DMS79 (cell line): ENCODE measurements at regions not wholly inside any gene's neighbourhood (a gene's known extent, or its start where the extent isn't known, plus 50 kb on each side); places are given as distances from the start of the nearest gene placed in this dataset.

Experiments used
- DNase-seq: peaks from one replicate; lab custom pipeline; 2025; lab: John Stamatoyannopoulos, UW

DNA sequence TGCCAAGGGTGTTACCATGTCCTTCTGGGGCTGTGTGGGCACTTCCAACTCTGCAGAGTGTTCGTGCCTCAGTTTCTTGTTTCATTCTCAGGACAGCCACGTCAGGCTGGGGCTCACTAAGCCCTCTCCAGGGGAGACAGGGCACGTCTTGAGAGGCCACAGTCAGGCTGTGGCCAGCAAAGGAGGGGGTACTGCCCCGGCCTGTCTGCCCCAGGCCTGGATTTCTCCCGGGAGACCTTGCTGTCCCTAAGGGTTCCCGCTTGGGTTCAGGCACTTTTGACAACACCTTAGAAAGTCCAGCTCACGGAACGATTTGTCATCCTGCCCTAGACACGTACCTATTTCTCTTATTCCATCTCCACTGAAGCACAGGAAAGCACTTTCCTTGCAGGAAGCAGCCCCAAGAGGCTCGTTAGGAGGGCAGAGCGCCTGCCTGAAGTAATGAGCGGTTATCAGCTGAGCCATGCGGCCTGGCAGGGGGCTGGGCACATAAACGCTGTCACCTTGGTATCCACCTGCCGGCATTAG, 290.4 kb upstream of the RTL1 start:
- peak; percentile 91 for DNase-seq

DNA sequence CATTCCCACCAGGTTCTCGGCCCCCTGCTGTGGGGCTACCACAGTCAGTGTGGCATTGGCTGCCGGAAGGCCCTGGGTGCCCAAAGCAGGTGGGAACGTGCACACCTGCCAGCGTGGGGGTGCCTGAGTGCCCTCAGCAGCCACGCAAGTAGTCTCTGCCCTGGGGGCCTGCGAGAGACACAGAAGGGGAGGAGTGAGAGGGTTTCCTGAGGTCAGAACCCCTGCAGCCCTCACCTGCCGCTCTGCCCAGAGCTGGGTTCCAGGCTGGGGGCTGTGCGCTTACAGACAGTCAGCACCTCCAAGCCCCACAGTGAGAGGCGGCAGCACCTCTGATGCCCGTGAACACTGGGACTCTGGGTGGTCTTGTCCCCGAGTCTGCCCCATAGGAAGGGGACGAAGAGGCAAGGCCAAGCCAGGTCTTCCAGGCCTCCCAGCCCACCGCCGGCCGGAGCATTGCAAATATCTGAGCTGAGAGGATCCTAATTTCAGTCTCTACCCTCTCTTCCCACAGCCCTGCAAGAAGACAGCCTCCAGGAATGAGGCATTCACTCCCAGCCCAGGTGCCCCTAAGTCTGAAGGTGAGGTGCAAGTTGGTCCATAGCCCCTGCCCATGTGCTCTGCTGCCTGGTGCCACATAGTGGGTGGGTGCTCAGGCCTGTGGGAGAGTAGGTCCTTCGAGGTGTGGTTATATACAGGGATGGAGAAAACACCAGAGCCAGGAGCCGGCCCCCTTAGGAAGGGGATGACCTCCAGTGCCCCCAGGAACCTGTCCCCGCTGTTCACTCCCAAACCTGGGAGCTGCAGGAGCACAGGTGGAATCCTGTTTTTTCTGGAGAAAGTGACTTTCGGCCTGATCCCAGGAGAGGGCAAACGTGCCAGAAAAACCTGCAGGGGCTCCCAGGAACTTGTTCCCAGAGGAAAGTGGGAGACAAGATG, 291.1 kb upstream of the RTL1 start:
- no peak for DNase-seq

DNA sequence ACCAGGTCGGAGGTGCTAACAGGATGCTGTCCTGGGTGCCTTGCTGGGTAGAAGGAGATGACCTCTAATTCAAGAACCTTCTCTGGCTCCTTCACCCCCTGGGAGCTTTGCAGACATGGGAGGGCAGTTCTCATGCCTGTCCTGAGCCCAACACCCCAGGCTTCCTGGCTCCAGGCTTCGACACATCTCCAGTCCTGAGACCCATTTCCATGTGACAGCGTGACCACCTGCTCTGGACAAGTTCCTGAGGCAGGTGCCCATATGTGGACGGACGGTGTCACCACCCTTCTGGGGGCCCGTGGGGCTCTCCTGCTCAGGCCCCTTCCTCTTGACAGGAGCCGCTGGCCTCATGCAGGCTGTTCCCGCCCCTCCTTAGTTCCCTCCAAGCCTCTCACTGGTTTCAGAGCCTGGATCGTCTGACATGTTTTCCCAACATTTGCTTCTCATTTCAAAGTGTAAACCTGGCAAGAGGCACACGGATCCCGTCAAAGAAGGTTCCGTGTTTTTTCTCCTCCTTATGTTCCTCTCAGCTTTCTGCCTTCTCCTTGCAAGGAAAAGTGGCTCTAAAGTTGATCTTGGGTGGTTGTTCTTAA, 291.9 kb upstream of the RTL1 start:
- DNase-seq, result no peak

DNA sequence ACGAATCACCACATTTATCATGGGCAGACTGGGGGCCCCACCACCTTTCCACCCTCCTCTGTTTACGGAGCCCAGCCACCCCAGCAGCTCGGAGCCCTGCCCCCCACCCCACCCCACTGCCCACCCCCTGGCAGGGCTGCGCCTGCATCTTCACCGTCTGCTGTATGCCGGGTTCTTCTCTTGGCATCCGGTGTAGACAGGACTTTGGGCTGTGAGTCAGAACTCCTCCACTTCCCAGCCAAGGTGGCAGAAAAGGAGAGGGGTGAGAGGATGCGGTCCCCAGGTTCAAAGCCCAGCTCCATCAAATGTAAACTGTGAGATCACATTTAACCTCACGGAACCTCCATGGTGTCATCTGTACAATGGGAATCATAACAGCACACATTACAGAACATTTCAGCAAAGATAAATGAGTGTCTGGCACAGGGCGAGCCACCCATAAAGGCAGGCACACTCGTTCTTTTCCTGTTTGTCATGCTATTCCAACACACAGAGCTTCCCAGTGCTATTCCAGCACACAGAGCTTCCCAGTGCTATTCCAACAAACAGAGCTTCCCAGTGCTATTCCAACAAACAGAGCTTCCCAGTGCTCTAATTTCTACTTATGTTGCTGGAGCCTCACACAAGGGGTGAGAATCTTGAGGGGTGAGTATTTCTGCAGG, 292.7 kb upstream of the RTL1 start:
- no peak for DNase-seq

DNA sequence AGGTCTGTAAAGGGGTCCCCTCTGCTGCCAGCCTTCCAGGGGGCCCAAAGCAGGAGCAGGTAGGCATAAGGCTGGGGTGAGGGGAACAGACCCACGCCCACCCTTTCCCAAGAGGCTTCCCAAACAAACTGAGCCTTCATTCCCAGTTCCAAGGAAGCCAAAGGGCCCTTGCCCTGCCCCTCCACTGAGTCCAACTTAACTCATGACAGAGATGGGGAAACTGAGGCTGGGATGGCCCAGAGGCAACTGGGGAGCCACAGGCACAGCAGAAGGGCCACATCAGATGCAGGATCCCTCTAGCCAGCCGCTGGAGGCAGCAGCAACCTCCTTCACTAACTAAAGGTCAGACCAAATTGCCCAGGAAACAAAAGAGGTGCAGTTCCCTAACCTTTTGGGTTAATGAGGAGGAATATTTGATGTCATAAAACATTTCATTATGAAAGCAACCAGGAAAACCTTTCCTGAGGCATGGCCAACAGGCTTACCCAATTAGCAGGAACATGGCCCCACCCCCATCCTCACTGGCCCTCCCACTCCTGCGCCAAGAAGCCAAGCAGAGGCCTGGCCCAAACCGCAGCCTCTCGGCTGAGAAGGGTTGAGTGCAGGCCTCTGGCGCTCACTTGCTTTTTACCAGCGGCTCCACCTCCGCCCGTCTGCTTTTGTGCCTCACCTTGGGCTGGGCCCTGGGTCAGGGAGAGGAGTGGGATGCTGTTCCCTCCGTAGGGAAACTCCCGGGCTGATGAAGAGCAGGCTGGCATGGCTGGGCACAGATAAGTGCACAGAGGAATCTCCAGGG, 293.5 kb upstream of the RTL1 start:
- DNase-seq, result no peak

DNA sequence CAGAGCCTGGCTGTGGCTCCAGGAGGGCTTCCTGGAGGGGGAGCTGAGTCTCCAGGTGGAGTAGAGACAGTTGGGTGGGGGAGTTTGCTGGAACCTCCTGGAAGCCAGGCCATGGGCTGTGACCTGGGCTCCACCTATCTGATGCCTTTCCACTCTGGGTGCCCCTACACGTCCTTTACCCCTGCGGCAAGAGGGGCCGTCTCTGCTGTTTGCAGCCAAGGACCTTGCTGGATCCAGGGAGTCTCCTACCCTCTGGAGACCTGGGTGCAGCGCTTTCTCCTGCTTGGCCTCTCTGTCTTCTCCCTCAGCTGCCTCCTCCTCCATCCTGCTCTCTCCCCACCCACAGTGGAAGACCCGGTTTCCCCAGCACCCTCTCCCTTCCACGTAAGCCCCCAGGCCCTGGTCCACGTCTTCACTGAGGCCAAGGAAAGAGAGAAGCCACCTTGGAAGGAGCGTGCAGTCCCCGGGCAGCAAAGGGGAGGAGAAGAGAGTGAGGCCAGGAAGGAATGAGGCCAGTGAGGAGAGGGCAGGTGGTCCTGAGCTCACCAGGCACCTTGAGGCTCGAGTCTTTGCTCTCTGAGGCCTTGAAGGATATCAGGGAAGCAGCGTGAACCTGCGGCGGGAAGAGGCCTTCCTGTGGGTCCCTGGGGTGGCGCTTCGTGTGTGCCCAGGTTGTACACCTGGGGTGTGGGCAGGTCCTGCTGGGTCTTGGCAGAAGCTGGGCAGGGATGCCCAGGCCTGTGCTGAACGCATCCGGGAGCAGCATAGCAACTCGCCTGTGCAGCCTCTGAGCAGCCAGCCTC, 294.3 kb upstream of the RTL1 start:
- DNase-seq, result no peak

DNA sequence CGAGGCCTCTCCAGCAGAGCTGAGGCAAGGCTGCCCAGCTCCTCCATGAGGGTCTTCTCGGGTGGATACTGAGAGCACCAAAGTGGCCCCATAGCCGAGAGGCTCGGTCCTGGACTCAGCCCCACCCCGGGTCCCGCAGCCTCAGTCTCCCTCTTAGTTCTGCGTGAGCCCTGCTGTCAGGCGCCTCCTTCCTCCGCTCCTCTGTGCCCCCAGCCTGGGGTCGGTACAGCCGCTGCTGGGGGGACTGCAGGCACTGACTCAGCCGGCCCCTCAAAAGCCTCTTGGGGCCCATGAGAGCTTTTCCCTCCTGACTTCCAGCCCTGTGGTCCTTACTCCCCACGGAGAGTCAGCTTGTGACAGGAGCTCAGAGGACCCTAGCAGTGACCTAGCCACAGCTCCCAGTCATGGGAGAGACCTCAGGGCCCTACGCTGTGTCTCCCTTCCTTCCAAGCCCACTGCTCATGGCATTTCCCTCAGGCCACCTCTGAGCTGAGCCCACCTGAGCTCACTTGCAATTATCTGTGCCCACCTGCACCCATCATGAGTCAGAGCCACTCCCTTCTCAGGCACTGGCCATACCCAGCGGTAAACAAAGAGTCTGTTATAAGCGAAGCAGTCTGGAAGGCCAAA, 295.0 kb upstream of the RTL1 start:
- DNase-seq, result no peak

DNA sequence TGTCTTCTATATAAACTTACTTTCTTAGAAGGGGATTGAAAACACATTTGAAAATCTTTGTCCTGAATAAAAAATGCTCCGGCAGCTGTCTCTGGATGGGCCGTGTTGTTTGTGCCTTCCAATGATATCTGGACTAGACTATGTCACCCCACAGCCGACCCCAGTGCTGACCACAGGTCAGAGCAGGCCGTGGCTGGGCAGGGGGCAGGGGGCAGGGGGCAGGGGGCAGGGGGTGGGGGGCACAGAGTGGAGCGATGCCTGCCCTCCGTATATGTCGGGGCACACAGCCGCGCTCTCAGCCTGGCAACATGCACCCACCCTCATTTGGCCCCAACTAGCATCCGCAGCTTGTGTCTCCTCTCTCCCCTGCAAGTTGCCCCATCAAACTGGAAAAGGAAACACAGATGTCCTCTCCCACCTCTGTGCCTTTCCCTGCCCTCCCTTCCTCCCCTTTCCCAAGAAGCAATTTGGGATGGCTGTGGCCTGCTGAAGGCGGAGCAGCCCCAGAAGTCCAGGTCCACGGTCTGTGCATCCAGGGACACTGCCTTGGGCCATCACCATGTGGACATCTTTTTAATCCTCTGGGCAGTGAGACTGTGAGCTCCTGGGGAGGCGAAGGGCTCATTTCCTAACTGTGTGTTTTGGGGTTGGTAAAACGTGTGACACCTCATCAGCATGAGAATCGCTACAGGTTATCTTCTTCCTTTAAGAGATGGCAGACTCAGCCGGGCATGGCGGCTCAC, 295.7 kb upstream of the RTL1 start:
- no peak for DNase-seq

DNA sequence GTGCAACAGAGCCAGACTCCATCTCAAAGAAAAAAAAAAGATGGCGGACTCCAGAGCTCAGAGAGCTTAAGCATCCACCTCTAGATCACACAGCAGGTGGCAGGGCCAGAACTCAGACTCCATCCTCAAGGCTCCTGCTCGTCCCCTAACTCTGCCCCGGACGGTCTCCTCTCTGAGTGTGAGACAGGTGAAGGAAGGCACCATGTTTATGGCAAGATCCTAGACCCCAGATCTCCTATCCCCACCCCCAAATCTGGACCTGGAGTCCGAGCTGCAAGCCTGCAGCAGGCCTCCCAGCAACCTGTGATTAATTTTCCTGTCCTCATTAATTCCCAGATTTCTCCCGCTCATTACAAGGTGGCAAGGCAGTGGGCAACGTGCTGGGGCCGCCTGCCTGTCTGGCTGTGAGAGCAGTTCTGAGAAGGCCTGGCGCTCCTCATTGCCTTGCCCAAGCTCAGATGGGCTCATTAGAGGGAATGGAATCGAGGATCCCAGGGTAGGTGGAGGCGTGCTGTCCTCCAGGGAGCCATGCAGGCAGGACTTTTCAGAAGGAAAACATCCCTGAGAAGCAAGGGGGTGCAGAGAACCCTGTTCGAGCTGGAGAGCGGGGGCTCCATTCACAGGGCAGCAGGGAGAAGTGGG, 296.6 kb upstream of the RTL1 start:
- DNase-seq, result no peak

DNA sequence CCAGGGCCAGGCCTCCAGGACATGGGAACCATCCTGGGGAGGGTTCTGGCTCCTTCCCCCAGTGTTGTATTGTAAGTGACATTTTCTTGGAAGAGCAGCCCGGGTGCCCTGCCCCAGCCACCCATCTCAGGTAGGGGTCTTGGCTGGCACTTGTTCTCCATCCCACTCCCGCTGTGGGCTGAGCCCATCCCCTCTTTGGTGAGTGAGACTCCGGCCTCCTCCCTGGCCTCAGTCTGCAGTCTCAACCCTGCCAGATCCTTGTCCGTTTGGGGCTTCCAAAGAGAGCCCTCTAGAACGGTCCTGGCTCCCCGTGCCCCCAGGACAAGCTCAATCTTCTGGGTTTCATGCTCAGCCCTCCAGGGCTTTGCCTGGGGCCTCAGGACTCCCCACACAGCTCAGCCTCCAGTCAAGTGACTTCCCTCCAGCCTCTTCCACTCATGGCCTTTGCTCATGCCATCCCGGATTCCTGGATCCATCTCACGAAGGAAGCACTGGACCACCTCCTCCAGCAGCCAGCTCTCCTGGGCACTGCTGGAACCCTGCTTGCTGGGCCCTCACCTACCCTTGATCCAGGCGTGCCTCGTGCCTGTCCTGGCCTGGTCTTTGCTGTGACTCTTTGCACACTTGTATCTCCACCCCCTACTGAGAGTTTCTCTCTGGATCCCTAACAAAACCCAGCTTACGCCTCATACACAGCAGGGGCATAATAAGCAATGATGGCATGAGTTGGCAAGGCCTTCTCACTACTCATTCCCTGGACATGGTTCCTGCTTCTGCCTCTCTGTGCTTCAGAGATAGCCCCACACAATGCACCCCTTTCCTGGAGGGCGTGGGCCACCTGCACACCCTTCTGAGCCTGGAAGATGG, 297.4 kb upstream of the RTL1 start:
- no peak for DNase-seq

DNA sequence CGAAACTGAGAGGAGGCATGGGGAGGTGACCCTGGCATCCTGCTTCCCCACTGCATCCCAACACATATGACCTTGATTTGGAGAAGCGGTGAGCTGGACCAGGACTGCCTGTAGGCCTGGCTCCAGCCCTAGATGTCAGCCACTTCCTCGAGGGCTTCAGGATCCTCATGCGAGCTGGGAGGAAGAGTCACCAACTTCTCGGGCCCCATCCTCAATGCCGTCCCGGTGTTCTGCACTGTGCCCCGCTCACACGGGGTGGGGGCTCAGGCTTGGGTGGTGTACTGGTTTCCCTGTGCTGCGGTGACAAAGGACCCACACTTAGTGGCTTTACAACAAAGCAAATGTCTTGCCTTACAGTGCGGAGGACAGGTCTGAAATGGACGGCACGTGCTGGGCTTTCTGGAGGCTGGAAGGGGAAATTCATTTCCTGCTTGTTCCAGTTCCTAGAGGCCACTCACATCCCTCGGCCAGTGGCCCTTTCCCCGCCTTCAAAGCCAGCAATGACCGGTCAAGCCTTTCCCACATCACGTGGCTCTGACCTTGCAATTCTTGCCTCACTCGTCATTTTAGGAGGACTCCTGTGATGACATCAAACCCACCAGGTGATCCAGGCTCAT, 298.1 kb upstream of the RTL1 start:
- no peak for DNase-seq

DNA sequence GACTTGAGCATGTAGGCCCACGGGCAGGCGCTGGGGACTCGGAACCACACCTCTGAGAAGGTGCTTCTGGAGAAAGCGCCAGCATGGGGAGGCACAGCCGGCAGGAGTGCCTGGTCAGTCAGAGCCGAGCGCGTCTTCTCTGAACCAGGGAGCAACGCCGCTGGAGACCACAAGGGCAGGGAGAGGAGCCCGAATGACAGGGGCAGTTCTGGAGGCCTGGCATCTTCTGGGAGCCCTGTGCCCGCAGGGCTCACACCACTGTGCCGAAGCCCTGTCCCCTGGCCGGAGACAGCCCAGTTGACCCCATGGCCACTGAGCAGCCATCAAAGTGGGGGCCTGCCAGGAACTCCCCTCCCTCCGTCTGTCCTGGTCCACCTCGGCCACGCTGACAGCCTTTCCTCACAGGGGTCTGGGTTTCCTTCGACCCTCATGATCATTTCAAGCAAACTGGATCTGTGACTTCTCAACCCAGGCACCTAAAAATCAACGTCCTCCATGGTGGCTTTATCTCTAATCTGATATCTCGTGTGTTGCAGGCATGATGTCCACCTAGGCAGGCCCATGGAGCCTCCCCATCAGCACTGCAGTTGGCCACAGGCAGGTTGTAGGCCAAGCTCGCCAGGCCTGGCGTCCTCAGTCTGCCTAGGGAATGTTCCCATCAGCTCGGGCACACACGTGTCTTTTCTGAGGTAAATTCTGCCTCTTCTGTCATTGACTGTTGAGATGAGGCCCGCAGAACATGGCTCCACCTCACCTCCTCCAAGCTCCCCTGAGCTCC, 299.3 kb upstream of the RTL1 start:
- no peak for DNase-seq

DNA sequence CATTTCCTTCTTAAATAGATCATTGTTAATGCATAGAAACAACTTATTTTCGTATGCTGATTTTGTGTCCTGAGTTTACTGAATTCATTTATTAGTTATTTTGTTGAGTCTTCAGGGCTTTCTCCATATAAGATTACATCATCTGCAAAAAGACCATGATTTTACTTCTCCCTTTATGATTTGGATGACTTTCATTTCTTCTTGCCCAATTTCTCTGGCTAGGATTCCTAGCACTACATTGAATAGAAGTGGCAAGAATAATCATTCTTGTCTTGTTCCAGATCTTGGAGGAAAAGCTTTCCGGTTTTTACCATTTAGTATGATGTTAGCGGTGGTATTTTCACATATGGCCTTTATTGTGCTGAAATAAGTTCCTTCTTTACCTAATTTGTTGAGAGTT, 303.0 kb upstream of the RTL1 start:
- no peak for DNase-seq

DNA sequence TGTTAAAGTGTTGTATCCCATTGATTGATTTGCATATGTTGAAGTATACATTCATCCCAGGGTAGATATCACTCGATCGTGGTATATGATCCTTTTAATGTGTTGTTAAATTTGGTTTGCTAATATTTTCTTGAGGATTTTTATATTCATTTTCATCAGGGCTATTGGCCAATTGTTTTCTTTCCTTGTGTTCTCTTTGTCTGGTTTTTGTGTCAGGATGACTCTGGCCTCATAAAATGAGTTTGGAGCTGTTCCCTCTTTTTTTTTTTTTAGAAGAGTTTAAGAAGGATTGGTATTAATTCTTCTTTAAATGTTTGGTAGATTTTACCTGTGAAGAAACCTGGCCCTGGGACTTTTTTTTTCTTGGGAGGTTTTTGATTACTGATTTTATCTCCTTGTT, 303.5 kb upstream of the RTL1 start:
- DNase-seq, result no peak

DNA sequence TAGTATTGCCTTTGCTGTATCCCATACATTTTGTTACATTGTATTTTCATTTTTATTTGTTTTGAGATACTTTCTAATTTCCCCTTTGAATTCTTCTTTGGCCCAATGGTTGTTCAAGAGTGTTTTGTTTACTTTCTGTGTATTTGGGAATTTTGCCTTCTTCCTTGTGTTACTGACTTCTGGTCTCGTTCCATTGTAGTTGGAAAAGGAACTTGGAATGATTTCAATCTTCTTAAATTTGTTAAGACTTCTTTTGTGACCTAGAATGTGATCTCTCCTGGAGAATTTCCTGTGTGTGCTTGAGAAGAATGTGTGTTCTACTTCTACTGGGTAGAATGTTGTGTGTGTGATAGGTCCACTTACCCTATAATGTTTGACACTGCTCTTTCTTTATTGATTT, 304.4 kb upstream of the RTL1 start:
- DNase-seq, result no peak

DNA sequence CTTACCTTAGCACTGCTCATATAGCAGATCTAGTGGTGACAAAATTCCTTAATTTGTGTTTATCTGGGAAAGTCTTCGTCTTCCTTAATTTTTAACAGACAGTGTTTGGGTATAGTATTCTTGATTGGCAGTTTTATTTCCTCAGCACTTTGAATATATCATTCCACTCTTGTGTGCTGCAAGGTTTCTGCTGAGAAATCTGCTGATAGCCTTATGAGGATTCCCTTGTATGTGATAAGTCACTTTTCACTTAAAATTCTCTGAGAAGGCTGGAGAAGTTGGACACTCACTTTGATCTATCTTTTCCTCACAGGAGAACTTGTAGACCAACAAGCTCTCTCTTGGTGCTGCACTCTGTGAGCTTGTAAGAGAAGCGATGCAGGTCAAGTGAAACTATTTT, 306.1 kb upstream of the RTL1 start:
- no peak for DNase-seq

DNA sequence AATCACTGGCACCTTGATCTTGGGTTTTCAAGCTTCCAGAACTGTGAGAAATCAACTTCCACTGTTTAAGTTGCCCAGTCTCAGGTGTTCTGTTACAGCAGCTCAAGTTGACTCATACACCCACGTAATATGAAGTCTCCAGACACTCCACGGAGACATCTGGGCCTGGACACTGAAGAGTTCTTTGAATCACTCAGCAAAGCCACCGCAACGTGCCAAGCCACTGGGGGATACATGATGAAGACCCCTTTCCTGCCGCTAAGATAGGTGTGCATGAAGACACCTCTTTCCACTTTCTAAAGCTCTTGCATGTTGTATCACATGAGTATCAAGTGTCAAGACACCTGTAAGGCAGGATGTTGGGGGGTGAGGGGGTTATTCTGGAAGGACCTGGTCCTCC, 311.7 kb upstream of the RTL1 start:
- no peak for DNase-seq
